Pancreas (tissue), 10 donors: ENCODE measurements at regions not wholly inside any gene's neighbourhood (a gene's known extent, or its start where the extent isn't known, plus 50 kb on each side); places are given as distances from the start of the nearest gene placed in this dataset.
"Not testable (repeated sequence)": the region's sequence is repeated elsewhere in the genome, so short reads cannot be mapped to it uniquely, and the experiment has no call there.

Source experiments
- ATAC-seq, 4 donors: fragments of 200-7000 bp; cut with Tn5 transposase; one replicate each; pipeline versions ENCODE4 v1.8.0 to v1.9.1; 2020; ENCODE audit warnings: mild to moderate bottlenecking in 4 of 4, moderate library complexity in 4 of 4
- DNase-seq, 6 donors: peaks; one replicate each; pipeline ENCODE4 v3.0.0-alpha.2; 2020
- FAIRE-seq: peaks from 2 replicates; lab custom pipeline; 2012; peaks lifted over from hg19 to GRCh38; lab: Jason Lieb, UNC
- H3K27ac ChIP-seq, 4 donors: fragments of 200-600 bp; sonication (generic); 1 replicate in 3 of 4; 2 replicates in 1 of 4; pipeline versions ENCODE4 v1.5.0 to v1.8.0; 2020
- H3K27me3 ChIP-seq, 4 donors: fragments of 200-600 bp; one replicate each; pipeline ENCODE4 v1.8.0; 2021
- H3K36me3 ChIP-seq, 3 donors: fragments of 200-600 bp; sonication (generic) in 1 of 3; one replicate each; pipeline versions ENCODE4 v1.5.0 to v1.8.0; 2020 to 2021
- H3K4me1 ChIP-seq, 3 donors: fragments of 200-600 bp; one replicate each; pipeline ENCODE4 v1.8.0; 2021
- H3K4me3 ChIP-seq, 4 donors: fragments of 200-600 bp; sonication (generic) in 2 of 4; one replicate each; pipeline versions ENCODE4 v1.5.0 to v1.8.0; 2020 to 2021
- H3K9me3 ChIP-seq, 4 donors: fragments of 200-600 bp; one replicate each; pipeline ENCODE4 v1.8.0; 2021
- WGBS, 2 donors: extraction: QIAGEN DNeasy Blood & Tissue Kit; methylation state at CpG; one replicate each; pipeline ENCODE4 v1.1.7; 2013; 5-methylcytosine and 5-hydroxymethylcytosine counted together
- intact Hi-C, 3 donors: fragments of 100-400 bp; cut with DNase I; formaldehyde crosslinking; loops; one replicate each; pipeline versions ENCODE4 v1.11.1 to v1.14.2; 2022
- TF ChIP-seq, protein P1 (sequence below), 4 donors: fragments of 200-600 bp; sonication (generic) in 3 of 4; IDR thresholded peaks; one replicate each; pipeline versions ENCODE4 v1.5.0 to v1.8.0; 2021; ENCODE audit warnings: antibody characterized with exemption in 4 of 4
- donor health status: healthy with polysubstance abuse.
- donor health status: DM: no; HTN: no; CAD: no; lungs with moderate emphysema.
- donor health status: DM: no; HTN: no; CAD: no.
- donor health status: control.
- donor health status: control.
- donor health status: Bipolar disorder and iron deficiency.
- donor health status: DM: yes; HTN: yes; CAD: no.
- donor health status: DM: no; HTN: no; CAD: no.
- donor health status: DM: no; HTN: no; CAD: no.
- donor health status: DM: yes; HTN: yes; CAD: no.

DNA sequence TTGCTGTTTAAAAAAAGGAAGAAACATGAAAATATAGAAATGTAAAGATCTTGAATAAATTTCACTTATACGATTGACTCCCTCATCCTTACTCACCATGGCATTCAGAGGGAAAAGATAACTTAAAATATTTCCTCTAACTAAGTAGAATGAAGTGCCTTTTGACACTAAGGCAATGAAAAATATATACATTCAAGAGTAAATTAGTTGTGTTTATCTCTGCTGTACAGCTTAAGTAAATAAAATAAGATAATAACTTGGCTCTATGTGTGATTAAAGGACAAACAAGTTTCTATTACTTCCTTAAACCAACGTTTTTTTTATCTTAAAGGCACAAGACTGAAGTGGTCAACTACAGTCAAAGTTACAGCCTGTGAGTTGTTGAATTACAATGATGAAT lies 142.3 kb upstream of the LRRTM4 start:
- H3K4me1 ChIP-seq: no peaks in the 10 kb centered on the region
- no peaks in the 10 kb centered on the region for H3K9me3 ChIP-seq
- H3K27me3 ChIP-seq: no peaks in the 10 kb centered on the region
- no peak overlapping the region for H3K27ac ChIP-seq
- H3K4me3 ChIP-seq: no peak overlapping the region
- intact Hi-C loops: no loop called here
- WGBS, 2 donors: 17 to 24% methylated on average over 2 of the region's 2 CpGs
- TF ChIP-seq, protein P1, sequence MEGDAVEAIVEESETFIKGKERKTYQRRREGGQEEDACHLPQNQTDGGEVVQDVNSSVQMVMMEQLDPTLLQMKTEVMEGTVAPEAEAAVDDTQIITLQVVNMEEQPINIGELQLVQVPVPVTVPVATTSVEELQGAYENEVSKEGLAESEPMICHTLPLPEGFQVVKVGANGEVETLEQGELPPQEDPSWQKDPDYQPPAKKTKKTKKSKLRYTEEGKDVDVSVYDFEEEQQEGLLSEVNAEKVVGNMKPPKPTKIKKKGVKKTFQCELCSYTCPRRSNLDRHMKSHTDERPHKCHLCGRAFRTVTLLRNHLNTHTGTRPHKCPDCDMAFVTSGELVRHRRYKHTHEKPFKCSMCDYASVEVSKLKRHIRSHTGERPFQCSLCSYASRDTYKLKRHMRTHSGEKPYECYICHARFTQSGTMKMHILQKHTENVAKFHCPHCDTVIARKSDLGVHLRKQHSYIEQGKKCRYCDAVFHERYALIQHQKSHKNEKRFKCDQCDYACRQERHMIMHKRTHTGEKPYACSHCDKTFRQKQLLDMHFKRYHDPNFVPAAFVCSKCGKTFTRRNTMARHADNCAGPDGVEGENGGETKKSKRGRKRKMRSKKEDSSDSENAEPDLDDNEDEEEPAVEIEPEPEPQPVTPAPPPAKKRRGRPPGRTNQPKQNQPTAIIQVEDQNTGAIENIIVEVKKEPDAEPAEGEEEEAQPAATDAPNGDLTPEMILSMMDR (IDR thresholded peaks at IDR 0.05): no peak
- H3K36me3 ChIP-seq: no peaks in the 10 kb centered on the region
- no peak for FAIRE-seq
- no peak for DNase-seq
- ATAC-seq: no peak

DNA sequence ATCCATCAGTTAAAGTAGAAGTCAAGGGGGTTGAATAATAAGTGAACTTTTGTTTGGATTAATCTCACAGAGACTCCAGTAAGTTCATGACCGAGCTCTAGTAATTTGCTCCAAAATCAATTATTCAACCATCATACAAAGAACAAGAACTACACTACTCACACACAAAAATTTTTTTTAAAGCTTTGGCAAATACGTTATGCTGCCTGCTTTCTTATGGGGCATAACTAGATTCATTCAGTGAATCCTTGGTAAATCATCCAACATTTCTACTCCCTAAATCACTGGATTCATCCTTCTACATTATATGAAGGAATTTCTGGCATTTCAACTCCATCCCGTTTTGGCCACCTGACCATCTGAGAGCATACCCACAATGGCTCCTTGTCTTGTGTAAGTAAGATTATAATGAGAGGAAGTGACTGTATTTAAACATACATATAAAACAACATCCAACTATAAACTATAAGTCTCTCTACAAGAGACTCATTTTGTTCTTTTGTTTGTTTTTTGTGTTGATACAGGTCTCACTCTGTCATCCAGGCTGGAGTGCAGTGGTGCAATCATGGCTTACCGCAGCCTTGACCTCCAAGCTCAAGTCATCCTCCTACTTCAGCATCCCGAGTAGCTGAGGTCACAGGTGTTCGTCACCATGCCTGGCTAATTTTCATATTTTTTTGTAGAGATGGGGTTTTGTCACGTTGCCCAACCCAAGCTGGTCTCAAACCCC lies 144.2 kb upstream of the LRRTM4 start:
- ATAC-seq (peak in 1 of 4 donors; percentile 40), DNase-seq (no peak), FAIRE-seq (no peak)
- Histone ChIP-seq H3K36me3 (no peaks in the 10 kb centered on the region), H3K27ac (no peak overlapping the region), H3K4me1 (no peaks in the 10 kb centered on the region), H3K4me3 (no peak overlapping the region), H3K9me3 (no peaks in the 10 kb centered on the region), H3K27me3 (no peaks in the 10 kb centered on the region)
- 46 to 54% methylated on average over 7 of the region's 7 CpGs for WGBS, 2 donors
- TF ChIP-seq, protein P1 (IDR thresholded peaks at IDR 0.05): no peak
- intact Hi-C loops: no loop called here

DNA sequence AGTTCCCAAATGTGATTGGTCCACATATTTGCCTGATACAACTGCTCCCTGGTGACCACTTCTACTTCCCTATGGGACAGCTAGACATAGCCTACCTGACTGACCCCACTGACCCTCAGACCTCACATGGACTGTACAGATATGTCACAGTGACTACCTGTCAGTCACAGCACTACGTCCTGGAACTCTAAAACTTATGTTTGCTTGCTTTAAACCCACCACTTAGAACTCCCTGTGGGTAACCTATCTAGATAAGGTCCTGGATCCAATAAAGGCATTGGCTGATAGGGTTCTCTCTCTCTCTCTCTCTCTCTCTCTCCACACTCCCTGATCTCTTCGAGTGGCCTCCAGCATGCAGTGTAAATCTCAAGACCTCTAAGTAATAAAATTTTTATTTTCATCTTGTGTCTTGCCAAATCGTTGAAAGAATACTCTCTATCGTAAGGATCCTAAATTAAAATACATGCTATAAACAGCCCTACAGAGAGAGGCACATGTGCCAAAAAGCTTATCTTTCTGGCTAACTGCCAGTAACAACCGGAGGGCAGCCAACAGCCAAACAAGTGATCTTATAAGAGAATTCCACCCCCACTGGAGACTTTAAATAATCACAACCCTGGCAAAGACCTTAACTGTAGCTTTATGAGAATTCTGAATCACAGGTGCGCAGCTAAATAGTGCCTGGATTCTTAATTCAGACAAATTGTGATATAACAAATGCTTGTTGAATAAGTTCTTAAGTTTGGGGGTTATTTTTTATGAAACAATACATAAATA lies 162.6 kb upstream of the LRRTM4 start:
- H3K4me1 ChIP-seq, H3K27ac ChIP-seq, H3K36me3 ChIP-seq, H3K4me3 ChIP-seq, H3K27me3 ChIP-seq, DNase-seq, H3K9me3 ChIP-seq, FAIRE-seq, intact Hi-C loops: not testable (repeated sequence)
- WGBS, 2 donors: 6 to 10% methylated on average over 5 to 6 of the region's 6 CpGs
- peak; percentile 67 to 97 (median 82) for ATAC-seq

DNA sequence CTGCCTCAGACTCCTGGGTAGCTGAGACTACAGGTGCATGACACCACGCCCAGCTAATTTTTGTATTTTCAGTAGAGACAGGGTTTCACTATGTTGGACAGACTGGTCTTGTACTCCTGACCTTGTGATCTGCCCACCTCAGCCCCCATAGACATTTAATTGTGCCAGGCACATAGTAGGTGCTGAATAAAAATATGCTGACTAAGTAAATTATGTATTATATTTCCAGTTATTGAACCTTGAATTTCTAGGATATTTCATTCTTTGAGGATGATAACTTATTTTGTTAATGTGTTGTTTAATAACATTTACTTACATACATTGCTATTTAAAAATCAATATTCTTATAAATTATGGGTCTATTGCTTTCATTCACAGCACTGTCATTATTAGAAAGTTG lies 190.4 kb upstream of the LRRTM4 start:
- H3K9me3 ChIP-seq: no peaks in the 10 kb centered on the region
- TF ChIP-seq, protein P1 (IDR thresholded peaks at IDR 0.05): no peak
- 68 to 85% methylated on average over 1 of the region's 1 CpG for WGBS, 2 donors
- H3K4me3 ChIP-seq: no peak overlapping the region
- H3K36me3 ChIP-seq: no peaks in the 10 kb centered on the region
- no peaks in the 10 kb centered on the region for H3K27me3 ChIP-seq
- H3K27ac ChIP-seq: no peak overlapping the region
- FAIRE-seq (no peak), DNase-seq (no peak), ATAC-seq (no peak)
- no peaks in the 10 kb centered on the region for H3K4me1 ChIP-seq
- intact Hi-C loops: no loop called here

DNA sequence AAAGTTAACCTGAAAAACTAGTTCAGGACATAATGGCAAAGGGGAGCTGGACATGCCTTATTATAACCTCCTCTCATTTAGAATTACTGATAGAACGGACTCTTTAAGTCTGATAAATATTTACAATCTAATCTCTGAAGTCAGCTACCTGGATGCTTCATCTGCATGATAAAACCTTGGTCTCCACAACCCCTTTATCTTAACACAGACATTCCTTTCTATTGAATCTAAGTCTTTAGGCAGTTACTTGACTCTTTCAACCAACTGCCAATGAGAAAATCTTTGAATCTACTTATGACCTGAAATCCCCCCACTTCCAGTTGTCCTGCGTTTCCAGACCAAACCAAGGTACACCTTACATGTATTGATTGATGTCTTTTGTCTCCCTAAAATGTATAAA lies 191.2 kb upstream of the LRRTM4 start:
- H3K9me3 ChIP-seq: no peaks in the 10 kb centered on the region
- no peak for FAIRE-seq

More for the DNA sequence above, 191.2 kb upstream of the LRRTM4 start:
- TF ChIP-seq, protein P1 (IDR thresholded peaks at IDR 0.05): no peak
- no peaks in the 10 kb centered on the region for H3K36me3 ChIP-seq
- no peaks in the 10 kb centered on the region for H3K27me3 ChIP-seq
- ATAC-seq (no peak), DNase-seq (no peak)
- intact Hi-C loops: no loop called here
- H3K4me1 ChIP-seq: no peaks in the 10 kb centered on the region
- 49 to 53% methylated on average over 2 of the region's 2 CpGs for WGBS, 2 donors
- H3K27ac ChIP-seq: no peak overlapping the region
- no peak overlapping the region for H3K4me3 ChIP-seq
